ENCODE measurements at regions not wholly inside any gene's neighbourhood (a gene's known extent, or its start where the extent isn't known, plus 50 kb on each side); places are given as distances from the start of the nearest gene placed in this dataset.

- TF ChIP-seq, protein P1, sequence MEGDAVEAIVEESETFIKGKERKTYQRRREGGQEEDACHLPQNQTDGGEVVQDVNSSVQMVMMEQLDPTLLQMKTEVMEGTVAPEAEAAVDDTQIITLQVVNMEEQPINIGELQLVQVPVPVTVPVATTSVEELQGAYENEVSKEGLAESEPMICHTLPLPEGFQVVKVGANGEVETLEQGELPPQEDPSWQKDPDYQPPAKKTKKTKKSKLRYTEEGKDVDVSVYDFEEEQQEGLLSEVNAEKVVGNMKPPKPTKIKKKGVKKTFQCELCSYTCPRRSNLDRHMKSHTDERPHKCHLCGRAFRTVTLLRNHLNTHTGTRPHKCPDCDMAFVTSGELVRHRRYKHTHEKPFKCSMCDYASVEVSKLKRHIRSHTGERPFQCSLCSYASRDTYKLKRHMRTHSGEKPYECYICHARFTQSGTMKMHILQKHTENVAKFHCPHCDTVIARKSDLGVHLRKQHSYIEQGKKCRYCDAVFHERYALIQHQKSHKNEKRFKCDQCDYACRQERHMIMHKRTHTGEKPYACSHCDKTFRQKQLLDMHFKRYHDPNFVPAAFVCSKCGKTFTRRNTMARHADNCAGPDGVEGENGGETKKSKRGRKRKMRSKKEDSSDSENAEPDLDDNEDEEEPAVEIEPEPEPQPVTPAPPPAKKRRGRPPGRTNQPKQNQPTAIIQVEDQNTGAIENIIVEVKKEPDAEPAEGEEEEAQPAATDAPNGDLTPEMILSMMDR (IDR thresholded peaks at IDR 0.05) = no peak
- TF ChIP-seq EZH2phosphoT487 (IDR thresholded peaks at IDR 0.05; ENCODE audit: borderline replicate concordance, low read depth) (no peak), MXI1 (IDR thresholded peaks at IDR 0.05; ENCODE audit: low read depth, low read length) (no peak), ELF1 (IDR thresholded peaks at IDR 0.05) (no peak), REST (IDR thresholded peaks at IDR 0.05; ENCODE audit: low read depth, low read length) (no peak), SMC3 (IDR thresholded peaks at IDR 0.05; ENCODE audit: low read depth, low read length) (no peak), GABPA (IDR thresholded peaks at IDR 0.05; ENCODE audit: low read depth) (no peak), SIN3A (IDR thresholded peaks at IDR 0.05; ENCODE audit: borderline replicate concordance, low read depth, low read length) (no peak), TCF12 (IDR thresholded peaks at IDR 0.05) (no peak)
- TF ChIP-seq, protein P2, sequence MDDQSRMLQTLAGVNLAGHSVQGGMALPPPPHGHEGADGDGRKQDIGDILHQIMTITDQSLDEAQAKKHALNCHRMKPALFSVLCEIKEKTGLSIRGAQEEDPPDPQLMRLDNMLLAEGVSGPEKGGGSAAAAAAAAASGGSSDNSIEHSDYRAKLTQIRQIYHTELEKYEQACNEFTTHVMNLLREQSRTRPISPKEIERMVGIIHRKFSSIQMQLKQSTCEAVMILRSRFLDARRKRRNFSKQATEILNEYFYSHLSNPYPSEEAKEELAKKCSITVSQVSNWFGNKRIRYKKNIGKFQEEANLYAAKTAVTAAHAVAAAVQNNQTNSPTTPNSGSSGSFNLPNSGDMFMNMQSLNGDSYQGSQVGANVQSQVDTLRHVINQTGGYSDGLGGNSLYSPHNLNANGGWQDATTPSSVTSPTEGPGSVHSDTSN (IDR thresholded peaks at IDR 0.05) = no peak
- TF ChIP-seq, protein P3, sequence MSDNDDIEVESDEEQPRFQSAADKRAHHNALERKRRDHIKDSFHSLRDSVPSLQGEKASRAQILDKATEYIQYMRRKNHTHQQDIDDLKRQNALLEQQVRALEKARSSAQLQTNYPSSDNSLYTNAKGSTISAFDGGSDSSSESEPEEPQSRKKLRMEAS (IDR thresholded peaks at IDR 0.05; ENCODE audit: low read depth) = no peak
Measured at GRCh38 chr9:26321935-26322334, 570.7 kb downstream of the CAAP1 start.

Data from SK-N-SH (cell line).